OCI-LY1 (cell line): ENCODE measurements at regions not wholly inside any gene's neighbourhood (a gene's known extent, or its start where the extent isn't known, plus 50 kb on each side); places are given as distances from the start of the nearest gene placed in this dataset.

Source experiments
- H2AFZ ChIP-seq: fragments of 200-600 bp; sonication (generic), shearing (Covaris generic); 2 replicates; pipeline ENCODE4 v1.6.0; 2014; ENCODE audit warnings: antibody characterized with exemption, mild to moderate bottlenecking, low read length
- H3F3A ChIP-seq: fragments of 200-600 bp; sonication (generic), shearing (Covaris generic); 2 replicates; pipeline ENCODE4 v1.6.0; 2014; ENCODE audit warnings: mild to moderate bottlenecking, antibody characterized with exemption, low read length, moderate library complexity; ENCODE audit not compliant: insufficient read depth
- H3K27ac ChIP-seq: fragments of 200-600 bp; sonication (generic); 2 replicates; pipeline ENCODE4 v1.5.1; 2014; ENCODE audit warnings: low read length, mixed run types, mild to moderate bottlenecking, low read depth; ENCODE audit not compliant: poor library complexity, severe bottlenecking
- H3K27me3 ChIP-seq: fragments of 200-600 bp; sonication (generic); 2 replicates; pipeline ENCODE4 v1.6.0; 2014; ENCODE audit warnings: antibody characterized with exemption, mild to moderate bottlenecking, low read length, moderate library complexity; ENCODE audit not compliant: insufficient read depth
- H3K36me3 ChIP-seq: fragments of 200-600 bp; sonication (generic); 2 replicates; pipeline ENCODE4 v1.6.1; 2014; ENCODE audit warnings: mild to moderate bottlenecking, antibody characterized with exemption, low read length, moderate library complexity, mixed read lengths; ENCODE audit not compliant: insufficient read depth
- H3K4me1 ChIP-seq: fragments of 200-600 bp; sonication (generic); 2 replicates; pipeline ENCODE4 v1.5.1; 2014; ENCODE audit warnings: mild to moderate bottlenecking, low read length, moderate library complexity; ENCODE audit not compliant: insufficient read depth, severe bottlenecking
- H3K4me2 ChIP-seq: fragments of 200-600 bp; sonication (generic), shearing (Covaris generic); 2 replicates; pipeline ENCODE4 v1.6.1; 2014; ENCODE audit warnings: low read length
- H3K4me3 ChIP-seq: fragments of 200-600 bp; sonication (generic); 2 replicates; pipeline ENCODE4 v1.5.1; 2014; ENCODE audit warnings: low read length, low read depth, mild to moderate bottlenecking, mixed read lengths; ENCODE audit not compliant: poor library complexity, severe bottlenecking
- H3K79me2 ChIP-seq: fragments of 200-600 bp; shearing (Covaris generic); 2 replicates; pipeline ENCODE4 v1.6.1; 2016; ENCODE audit warnings: mixed run types, low read length, mixed read lengths; ENCODE audit not compliant: insufficient read depth
- H3K9ac ChIP-seq: fragments of 200-600 bp; sonication (generic), shearing (Covaris generic); 2 replicates; pipeline ENCODE4 v1.6.1; 2014; ENCODE audit warnings: mild to moderate bottlenecking, low read length, mixed read lengths
- H3K9me2 ChIP-seq: fragments of 200-600 bp; sonication (generic), shearing (Covaris generic); 2 replicates; pipeline ENCODE4 v1.6.1; 2014; ENCODE audit warnings: low read depth, mild to moderate bottlenecking, low read length, mixed read lengths
- H3K9me3 ChIP-seq: fragments of 200-600 bp; shearing (Covaris generic); 2 replicates; pipeline ENCODE4 v1.6.1; 2014; ENCODE audit warnings: low read length, mixed read lengths
- H4K20me1 ChIP-seq: fragments of 200-600 bp; sonication (generic), shearing (Covaris generic); 2 replicates; pipeline ENCODE4 v1.6.0; 2016; ENCODE audit warnings: mild to moderate bottlenecking, low read length; ENCODE audit not compliant: insufficient read depth
- CTCF ChIP-seq: fragments of 200-600 bp; sonication (generic), shearing (Covaris generic); IDR thresholded peaks from 2 replicates; pipeline ENCODE4 v1.5.1; 2017; ENCODE audit warnings: mild to moderate bottlenecking, antibody characterized with exemption, low read length, moderate library complexity, mixed read lengths
- EZH2 ChIP-seq: fragments of 200-600 bp; sonication (generic), shearing (Covaris generic); IDR thresholded peaks from 2 replicates; pipeline ENCODE4 v1.8.0; 2017; ENCODE audit warnings: borderline replicate concordance, mixed run types, mild to moderate bottlenecking, antibody characterized with exemption, low read length, moderate library complexity, mixed read lengths

- Histone ChIP-seq H4K20me1 (no peaks in the 10 kb centered on the region), H3K4me1 (no peaks in the 10 kb centered on the region), H3K4me3 (no peak overlapping the region), H3K79me2 (no peaks in the 10 kb centered on the region), H3K36me3 (no peaks in the 10 kb centered on the region), H2AFZ (no peak overlapping the region), H3K9ac (no peak overlapping the region), H3K27me3 (no peaks in the 10 kb centered on the region), H3K27ac (no peak overlapping the region), H3F3A (no peaks in the 10 kb centered on the region), H3K9me2 (no peaks in the 10 kb centered on the region), H3K4me2 (no peak overlapping the region), H3K9me3 (no peaks in the 10 kb centered on the region)
- TF ChIP-seq CTCF = no peak
- TF ChIP-seq EZH2 = no peak
Observed at GRCh38 chr18:28767201-28767600, 590.3 kb upstream of the CDH2 start.

GRCh38 chr18:28766721-28767120, 589.8 kb upstream of the CDH2 start:
- H3K36me3 ChIP-seq = no peaks in the 10 kb centered on the region
- no peaks in the 10 kb centered on the region for H3K9me3 ChIP-seq
- TF ChIP-seq EZH2 = no peak
- no peak for TF ChIP-seq CTCF
- H3K27me3 ChIP-seq = no peaks in the 10 kb centered on the region
- H3K9me2 ChIP-seq = no peaks in the 10 kb centered on the region
- H3F3A ChIP-seq = no peaks in the 10 kb centered on the region
- H3K4me1 ChIP-seq = no peaks in the 10 kb centered on the region
- H3K4me2 ChIP-seq = no peak overlapping the region
- H4K20me1 ChIP-seq = no peaks in the 10 kb centered on the region
- no peak overlapping the region for H3K9ac ChIP-seq
- H3K4me3 ChIP-seq = no peak overlapping the region
- H3K27ac ChIP-seq = no peak overlapping the region
- no peaks in the 10 kb centered on the region for H3K79me2 ChIP-seq
- H2AFZ ChIP-seq = no peak overlapping the region

- H4K20me1 ChIP-seq = no peaks in the 10 kb centered on the region
- no peak overlapping the region for H2AFZ ChIP-seq
- H3K4me2 ChIP-seq = no peak overlapping the region
- H3K4me1 ChIP-seq = no peaks in the 10 kb centered on the region
- TF ChIP-seq EZH2 (no peak), CTCF (no peak)
- H3K9me2 ChIP-seq = no peaks in the 10 kb centered on the region
- H3F3A ChIP-seq = no peaks in the 10 kb centered on the region
- H3K9me3 ChIP-seq = no peaks in the 10 kb centered on the region
- H3K27ac ChIP-seq = no peak overlapping the region
- H3K27me3 ChIP-seq = no peaks in the 10 kb centered on the region
- no peaks in the 10 kb centered on the region for H3K79me2 ChIP-seq
- H3K36me3 ChIP-seq = no peaks in the 10 kb centered on the region
- no peak overlapping the region for H3K4me3 ChIP-seq
- H3K9ac ChIP-seq = no peak overlapping the region
Observed at GRCh38 chr18:28766027-28766426, 589.1 kb upstream of the CDH2 start.
